GM12873 (cell line): ENCODE measurements at regions not wholly inside any gene's neighbourhood (a gene's known extent, or its start where the extent isn't known, plus 50 kb on each side); places are given as distances from the start of the nearest gene placed in this dataset.

Experiments
- CTCF ChIP-seq: IDR thresholded peaks from 2 replicates; pipeline ENCODE4 v1.5.1; 2012; ENCODE audit warnings: low read depth, mild to moderate bottlenecking, moderate library complexity, low read length, control low read depth; ENCODE audit not compliant: insufficient read depth; ENCODE audit errors: missing control alignments

- TF ChIP-seq CTCF, result no peak
These were observed 200.2 kb downstream of the RAD51AP2 start for GRCh38 chr2:17318013-17318412.

GRCh38 chr2:17317439-17317976 is 200.7 kb downstream of the RAD51AP2 start:
- no peak for TF ChIP-seq CTCF

GRCh38 chr2:17313261-17313660 is 205.0 kb downstream of the RAD51AP2 start:
- TF ChIP-seq CTCF, result no peak

GRCh38 chr2:17311771-17312511 is 206.3 kb downstream of the RAD51AP2 start:
- TF ChIP-seq CTCF, result no peak

- TF ChIP-seq CTCF, result no peak
These were observed 207.1 kb downstream of the RAD51AP2 start for GRCh38 chr2:17311106-17311619.

- peak; percentile 79 for TF ChIP-seq CTCF
These were observed 208.4 kb downstream of the RAD51AP2 start for GRCh38 chr2:17309741-17310339.

- no peak for TF ChIP-seq CTCF
These were observed 209.1 kb downstream of the RAD51AP2 start for GRCh38 chr2:17309181-17309580.
